Activated naive CD8-positive, alpha-beta T cell (primary cell): ENCODE measurements at regions not wholly inside any gene's neighbourhood (a gene's known extent, or its start where the extent isn't known, plus 50 kb on each side); places are given as distances from the start of the nearest gene placed in this dataset.

ENCODE experiments used
- H3K27ac Mint-ChIP-seq: one replicate; pipeline ENCODE4 v1.8.0; 2021; ENCODE audit warnings: mixed read lengths
- H3K27me3 Mint-ChIP-seq: one replicate; pipeline ENCODE4 v1.8.0; 2021; ENCODE audit warnings: mixed read lengths
- H3K36me3 Mint-ChIP-seq: one replicate; pipeline ENCODE4 v1.8.0; 2021; ENCODE audit warnings: mixed read lengths
- H3K4me1 Mint-ChIP-seq: one replicate; pipeline ENCODE4 v1.8.0; 2021; ENCODE audit warnings: low read depth, mixed read lengths
- H3K4me3 Mint-ChIP-seq: one replicate; pipeline ENCODE4 v1.8.0; 2021; ENCODE audit warnings: mild to moderate bottlenecking, mixed read lengths
- H3K9me3 Mint-ChIP-seq: one replicate; pipeline ENCODE4 v1.8.0; 2021; ENCODE audit warnings: low read depth, mixed read lengths

- Mint-ChIP-seq H3K27ac (no peak overlapping the region), H3K9me3 (no peaks in the 10 kb centered on the region), H3K27me3 (peaks cover 2% of the 10 kb centered on the region), H3K36me3 (no peaks in the 10 kb centered on the region), H3K4me3 (no peak overlapping the region), H3K4me1 (no peaks in the 10 kb centered on the region)
Measured at GRCh38 chr12:115229517-115229916, 545.5 kb upstream of the TBX3 start.

GRCh38 chr12:115228434-115228833, 544.5 kb upstream of the TBX3 start:
- no peak overlapping the region for H3K4me3 Mint-ChIP-seq
- H3K36me3 Mint-ChIP-seq, result no peaks in the 10 kb centered on the region
- H3K4me1 Mint-ChIP-seq, result no peaks in the 10 kb centered on the region
- peaks cover 2% of the 10 kb centered on the region for H3K27me3 Mint-ChIP-seq
- no peaks in the 10 kb centered on the region for H3K9me3 Mint-ChIP-seq
- H3K27ac Mint-ChIP-seq, result no peak overlapping the region

GRCh38 chr12:115227137-115227615, 543.2 kb upstream of the TBX3 start:
- Mint-ChIP-seq H3K4me3 (no peak overlapping the region), H3K36me3 (no peaks in the 10 kb centered on the region), H3K27me3 (peaks cover 2% of the 10 kb centered on the region), H3K4me1 (no peaks in the 10 kb centered on the region), H3K27ac (no peak overlapping the region), H3K9me3 (no peaks in the 10 kb centered on the region)

- Mint-ChIP-seq H3K4me1 (no peaks in the 10 kb centered on the region), H3K27ac (no peak overlapping the region), H3K36me3 (no peaks in the 10 kb centered on the region), H3K27me3 (peaks cover 2% of the 10 kb centered on the region), H3K4me3 (no peak overlapping the region), H3K9me3 (no peaks in the 10 kb centered on the region)
Measured at GRCh38 chr12:115225845-115226244, 541.9 kb upstream of the TBX3 start.

GRCh38 chr12:115223991-115224390, 540.0 kb upstream of the TBX3 start:
- Mint-ChIP-seq H3K4me3 (no peak overlapping the region), H3K36me3 (no peaks in the 10 kb centered on the region), H3K27ac (no peak overlapping the region), H3K9me3 (no peaks in the 10 kb centered on the region), H3K27me3 (no peaks in the 10 kb centered on the region), H3K4me1 (no peaks in the 10 kb centered on the region)

- H3K4me1 Mint-ChIP-seq, result no peaks in the 10 kb centered on the region
- H3K9me3 Mint-ChIP-seq, result no peaks in the 10 kb centered on the region
- no peaks in the 10 kb centered on the region for H3K27me3 Mint-ChIP-seq
- H3K36me3 Mint-ChIP-seq, result no peaks in the 10 kb centered on the region
- H3K27ac Mint-ChIP-seq, result no peak overlapping the region
- H3K4me3 Mint-ChIP-seq, result no peak overlapping the region
Measured at GRCh38 chr12:115223322-115223721, 539.3 kb upstream of the TBX3 start.

- Mint-ChIP-seq H3K27me3 (no peaks in the 10 kb centered on the region), H3K36me3 (no peaks in the 10 kb centered on the region), H3K4me1 (no peaks in the 10 kb centered on the region), H3K4me3 (no peak overlapping the region), H3K9me3 (no peaks in the 10 kb centered on the region), H3K27ac (no peak overlapping the region)
Measured at GRCh38 chr12:115222220-115222619, 538.2 kb upstream of the TBX3 start.

- no peak overlapping the region for H3K27ac Mint-ChIP-seq
- H3K4me3 Mint-ChIP-seq, result no peak overlapping the region
- H3K9me3 Mint-ChIP-seq, result peaks cover 7% of the 10 kb centered on the region
- peaks cover 2% of the 10 kb centered on the region for H3K27me3 Mint-ChIP-seq
- H3K36me3 Mint-ChIP-seq, result no peaks in the 10 kb centered on the region
- H3K4me1 Mint-ChIP-seq, result no peaks in the 10 kb centered on the region
Measured at GRCh38 chr12:115216301-115216700, 532.3 kb upstream of the TBX3 start.

GRCh38 chr12:115215544-115215943, 531.6 kb upstream of the TBX3 start:
- no peak overlapping the region for H3K4me3 Mint-ChIP-seq
- H3K27me3 Mint-ChIP-seq, result peaks cover 2% of the 10 kb centered on the region
- no peaks in the 10 kb centered on the region for H3K36me3 Mint-ChIP-seq
- H3K9me3 Mint-ChIP-seq, result peaks cover 7% of the 10 kb centered on the region
- no peak overlapping the region for H3K27ac Mint-ChIP-seq
- H3K4me1 Mint-ChIP-seq, result no peaks in the 10 kb centered on the region

- no peak overlapping the region for H3K27ac Mint-ChIP-seq
- no peak overlapping the region for H3K4me3 Mint-ChIP-seq
- H3K4me1 Mint-ChIP-seq, result no peaks in the 10 kb centered on the region
- H3K9me3 Mint-ChIP-seq, result peaks cover 7% of the 10 kb centered on the region
- H3K27me3 Mint-ChIP-seq, result peaks cover 2% of the 10 kb centered on the region
- H3K36me3 Mint-ChIP-seq, result no peaks in the 10 kb centered on the region
Measured at GRCh38 chr12:115213538-115214016, 529.6 kb upstream of the TBX3 start.

- no peaks in the 10 kb centered on the region for H3K4me1 Mint-ChIP-seq
- peaks cover 7% of the 10 kb centered on the region for H3K9me3 Mint-ChIP-seq
- no peaks in the 10 kb centered on the region for H3K36me3 Mint-ChIP-seq
- no peak overlapping the region for H3K27ac Mint-ChIP-seq
- no peak overlapping the region for H3K4me3 Mint-ChIP-seq
- peaks cover 2% of the 10 kb centered on the region for H3K27me3 Mint-ChIP-seq
Measured at GRCh38 chr12:115213118-115213517, 529.1 kb upstream of the TBX3 start.

GRCh38 chr12:115212356-115212755, 528.4 kb upstream of the TBX3 start:
- no peaks in the 10 kb centered on the region for H3K36me3 Mint-ChIP-seq
- peaks cover 2% of the 10 kb centered on the region for H3K27me3 Mint-ChIP-seq
- H3K9me3 Mint-ChIP-seq, result peaks cover 7% of the 10 kb centered on the region
- H3K4me1 Mint-ChIP-seq, result no peaks in the 10 kb centered on the region
- H3K27ac Mint-ChIP-seq, result no peak overlapping the region
- no peak overlapping the region for H3K4me3 Mint-ChIP-seq

- peaks cover 7% of the 10 kb centered on the region for H3K9me3 Mint-ChIP-seq
- no peak overlapping the region for H3K27ac Mint-ChIP-seq
- H3K36me3 Mint-ChIP-seq, result no peaks in the 10 kb centered on the region
- peaks cover 2% of the 10 kb centered on the region for H3K27me3 Mint-ChIP-seq
- no peak overlapping the region for H3K4me3 Mint-ChIP-seq
- no peaks in the 10 kb centered on the region for H3K4me1 Mint-ChIP-seq
Measured at GRCh38 chr12:115210533-115211252, 526.7 kb upstream of the TBX3 start.

GRCh38 chr12:115209230-115209629, 525.3 kb upstream of the TBX3 start:
- no peak overlapping the region for H3K4me3 Mint-ChIP-seq
- no peaks in the 10 kb centered on the region for H3K4me1 Mint-ChIP-seq
- peaks cover 2% of the 10 kb centered on the region for H3K27me3 Mint-ChIP-seq
- H3K27ac Mint-ChIP-seq, result no peak overlapping the region
- peaks cover 7% of the 10 kb centered on the region for H3K9me3 Mint-ChIP-seq
- H3K36me3 Mint-ChIP-seq, result no peaks in the 10 kb centered on the region

GRCh38 chr12:115208098-115208497, 524.1 kb upstream of the TBX3 start:
- H3K4me1 Mint-ChIP-seq, result no peaks in the 10 kb centered on the region
- no peaks in the 10 kb centered on the region for H3K27me3 Mint-ChIP-seq
- H3K4me3 Mint-ChIP-seq, result no peak overlapping the region
- H3K27ac Mint-ChIP-seq, result no peak overlapping the region
- H3K36me3 Mint-ChIP-seq, result no peaks in the 10 kb centered on the region
- peaks cover 7% of the 10 kb centered on the region for H3K9me3 Mint-ChIP-seq
